ENCODE measurements at regions not wholly inside any gene's neighbourhood (a gene's known extent, or its start where the extent isn't known, plus 50 kb on each side); places are given as distances from the start of the nearest gene placed in this dataset.

GRCh38 chr4:58136604-58137003 is 1026.4 kb upstream of the IGFBP7 start (continued):
- no peak for TF ChIP-seq REST (IDR thresholded peaks at IDR 0.05; ENCODE audit: low read depth, low read length)
- peak; percentile 76 for TF ChIP-seq GATA2 (CRISPR knock-in tag; IDR thresholded peaks at IDR 0.05)
- TF ChIP-seq YY1 (IDR thresholded peaks at IDR 0.05; ENCODE audit: low read depth) = no peak
- TF ChIP-seq GABPA (IDR thresholded peaks at IDR 0.05; ENCODE audit: low read depth) = no peak
- no peak; the same call in 1 of the 2 replicates for TF ChIP-seq TCF12 (IDR thresholded peaks at IDR 0.05)

- no peaks in the 10 kb centered on the region for H3K9me3 ChIP-seq
- H2AFZ ChIP-seq (ENCODE audit: low read depth) = no peak overlapping the region
- H3K79me2 ChIP-seq (ENCODE audit: insufficient read depth) = no peaks in the 10 kb centered on the region
- 23% methylated on average over 1 of the region's 1 CpG for WGBS (ENCODE audit: low lambda C conversion rate)
- no peaks in the 10 kb centered on the region for H3F3A ChIP-seq (replicated peaks; ENCODE audit: insufficient read depth)
- POLR2A ChIA-PET = no interaction called here
- H3K27ac ChIP-seq (ENCODE audit: low read depth in 2 of 2, low read length in 1 of 2) = no peak overlapping the region
- H3K36me3 ChIP-seq (replicated peaks in 1 of 2; ENCODE audit: control insufficient read depth in 1 of 2, insufficient read depth in 2 of 2, low read length in 1 of 2) = no peaks in the 10 kb centered on the region
- CTCF ChIA-PET = interaction anchor here (0.8 to 1.0 kb wide), 2 partner anchors 12 to 22 kb away, joined by 3 to 5 read pairs; no protein-coding TSS in a partner anchor
- no peak overlapping the region for H3K4me2 ChIP-seq
- no peaks in the 10 kb centered on the region for H3K9me2 ChIP-seq
- no peak overlapping the region for H3K9ac ChIP-seq
- DNase-seq = no peak
- TF ChIP-seq POLR2AphosphoS5 (IDR thresholded peaks at IDR 0.05; ENCODE audit: low read depth, low read length) (no peak), RAD21 (IDR thresholded peaks at IDR 0.05; ENCODE audit: low read length) (no peak), GATA2 (CRISPR knock-in tag; IDR thresholded peaks at IDR 0.05) (no peak), TCF12 (IDR thresholded peaks at IDR 0.05) (no peak), FOSL2 (IDR thresholded peaks at IDR 0.05; ENCODE audit: borderline replicate concordance, low read depth) (no peak), EZH2phosphoT487 (IDR thresholded peaks at IDR 0.05; ENCODE audit: borderline replicate concordance, low read depth) (no peak), SMC3 (IDR thresholded peaks at IDR 0.05; ENCODE audit: low read depth, low read length) (no peak), FOXJ3 (CRISPR knock-in tag; IDR thresholded peaks at IDR 0.05) (no peak), FOXM1 (IDR thresholded peaks at IDR 0.05; ENCODE audit: low read depth) (no peak)
- H4K20me1 ChIP-seq (ENCODE audit: insufficient read depth) = no peaks in the 10 kb centered on the region
- no peaks in the 10 kb centered on the region for H3K27me3 ChIP-seq (ENCODE audit: insufficient read depth)
- no peak overlapping the region for H3K4me3 ChIP-seq (ENCODE audit: low read depth in 2 of 2, low read length in 1 of 2)
- H3K4me1 ChIP-seq (ENCODE audit: control insufficient read depth in 1 of 2, insufficient read depth in 2 of 2, low read depth in 1 of 2, low read length in 1 of 2) = peaks cover 0 to 4% of the 10 kb centered on the region in 2 experiments; a peak in 2 of 4 replicates
These were observed 1017.5 kb upstream of the IGFBP7 start for GRCh38 chr4:58127680-58128079.

- Histone ChIP-seq H3K36me3 (replicated peaks in 1 of 2; ENCODE audit: control insufficient read depth in 1 of 2, insufficient read depth in 2 of 2, low read length in 1 of 2) (no peaks in the 10 kb centered on the region), H4K20me1 (ENCODE audit: insufficient read depth) (no peaks in the 10 kb centered on the region), H3K27me3 (ENCODE audit: insufficient read depth) (no peaks in the 10 kb centered on the region), H3K79me2 (ENCODE audit: insufficient read depth) (no peaks in the 10 kb centered on the region), H3K4me1 (ENCODE audit: control insufficient read depth in 1 of 2, insufficient read depth in 2 of 2, low read depth in 1 of 2, low read length in 1 of 2) (no peaks in the 10 kb centered on the region), H3K9ac (no peak overlapping the region), H3K27ac (ENCODE audit: low read depth in 2 of 2, low read length in 1 of 2) (no peak overlapping the region), H3F3A (replicated peaks; ENCODE audit: insufficient read depth) (no peaks in the 10 kb centered on the region), H3K4me2 (no peak overlapping the region), H3K4me3 (ENCODE audit: low read depth in 2 of 2, low read length in 1 of 2) (no peak overlapping the region), H3K9me2 (no peaks in the 10 kb centered on the region), H2AFZ (ENCODE audit: low read depth) (no peak overlapping the region), H3K9me3 (no peaks in the 10 kb centered on the region)
- CTCF ChIA-PET = interaction anchor here (1.2 kb wide), 1 partner anchor 68 kb away, joined by 3 read pairs; no protein-coding TSS in a partner anchor
- POLR2A ChIA-PET = no interaction called here
- DNase-seq = no peak
- WGBS (ENCODE audit: low lambda C conversion rate) = 26% methylated on average over 3 of the region's 3 CpGs
- TF ChIP-seq MXI1 (IDR thresholded peaks at IDR 0.05; ENCODE audit: low read depth, low read length) (no peak), USF1 (IDR thresholded peaks at IDR 0.05; ENCODE audit: borderline replicate concordance, low read depth) (no peak), RCOR1 (IDR thresholded peaks at IDR 0.05; ENCODE audit: low read length) (no peak), FOSL2 (IDR thresholded peaks at IDR 0.05; ENCODE audit: borderline replicate concordance, low read depth) (no peak), NRF1 (IDR thresholded peaks at IDR 0.05; ENCODE audit: low read depth, low read length) (no peak), MEF2A (IDR thresholded peaks at IDR 0.05; ENCODE audit: borderline replicate concordance, low read depth) (no peak), RXRA (IDR thresholded peaks at IDR 0.05; ENCODE audit: borderline replicate concordance, low read depth) (no peak), GABPA (IDR thresholded peaks at IDR 0.05; ENCODE audit: low read depth) (no peak), POLR2AphosphoS5 (IDR thresholded peaks at IDR 0.05; ENCODE audit: low read depth, low read length) (no peak), TEAD4 (IDR thresholded peaks at IDR 0.05; ENCODE audit: borderline replicate concordance, insufficient read depth) (no peak), NFIC (IDR thresholded peaks at IDR 0.05; ENCODE audit: borderline replicate concordance) (no peak), ZBTB33 (IDR thresholded peaks at IDR 0.05; ENCODE audit: borderline replicate concordance, low read depth) (no peak)
These were observed 1009.1 kb upstream of the IGFBP7 start for GRCh38 chr4:58119298-58119697.

All from SK-N-SH (cell line).